ENCODE measurements at regions not wholly inside any gene's neighbourhood (a gene's known extent, or its start where the extent isn't known, plus 50 kb on each side); places are given as distances from the start of the nearest gene placed in this dataset.

GRCh38 chr12:123100882-123101281 lies 50.0 kb downstream of the PITPNM2 start:
- no peaks in the 10 kb centered on the region for H3K9me3 ChIP-seq (ENCODE audit: control extremely low read depth in 1 of 5, control insufficient read depth in 4 of 5, insufficient read depth in 2 of 5, low read depth in 1 of 5, low read length in 4 of 5)
- CTCF ChIA-PET: interaction anchor here (0.8 to 1.6 kb wide), 4 partner anchors 9 to 22 kb away, joined by 3 to 6 read pairs (median 4); no protein-coding TSS in a partner anchor
- peaks cover 0 to 6% (median 4%) of the 10 kb centered on the region in 4 experiments for H3K36me3 ChIP-seq (ENCODE audit: control insufficient read depth in 4 of 4, insufficient read depth in 4 of 4, low read length in 3 of 4)
- DNase-seq: no peak
- 93% methylated on average over 3 of the region's 3 CpGs for WGBS (ENCODE audit: insufficient coverage)
- POLR2A ChIA-PET: no interaction called here
- no peak overlapping the region for H3K4me3 ChIP-seq (ENCODE audit: control insufficient read depth in 1 of 7, extremely low read depth in 1 of 7, insufficient read depth in 4 of 7, low read depth in 2 of 7, low read length in 6 of 7)
- H3K4me1 ChIP-seq (ENCODE audit: control extremely low read depth in 1 of 4, control insufficient read depth in 4 of 4, insufficient read depth in 4 of 4, low read length in 3 of 4): peaks cover 0 to 4% (median 0%) of the 10 kb centered on the region in 4 experiments
- H3K27ac ChIP-seq (ENCODE audit: insufficient read depth in 1 of 2, low read depth in 1 of 2, low read length in 2 of 2, poor library complexity in 1 of 2, severe bottlenecking in 2 of 2): no peak overlapping the region
- no peaks in the 10 kb centered on the region for H3K27me3 ChIP-seq (replicated peaks in 2 of 5; ENCODE audit: control insufficient read depth in 4 of 5, insufficient read depth in 5 of 5, low read length in 4 of 5)

- DNase-seq: no peak
- CTCF ChIA-PET: interaction anchor here (1.2 to 1.6 kb wide), 3 partner anchors 8 to 16 kb away, joined by 3 to 5 read pairs (median 4); no protein-coding TSS in a partner anchor
- WGBS (ENCODE audit: insufficient coverage): 99% methylated on average over 7 of the region's 9 CpGs
Observed at GRCh38 chr12:123100450-123100849, 50.4 kb downstream of the PITPNM2 start.

GRCh38 chr12:123099560-123100192 lies 51.2 kb downstream of the PITPNM2 start:
- ChIA-PET POLR2A (no interaction called here), CTCF (interaction anchor here (1.2 kb wide), 2 partner anchors 9 to 10 kb away, joined by 3 to 4 read pairs; no protein-coding TSS in a partner anchor)
- 100% methylated on average over 1 of the region's 5 CpGs for WGBS (ENCODE audit: insufficient coverage)
- Histone ChIP-seq H3K9me3 (ENCODE audit: control extremely low read depth in 1 of 5, control insufficient read depth in 4 of 5, insufficient read depth in 2 of 5, low read depth in 1 of 5, low read length in 4 of 5) (no peaks in the 10 kb centered on the region), H3K4me3 (ENCODE audit: control insufficient read depth in 1 of 7, extremely low read depth in 1 of 7, insufficient read depth in 4 of 7, low read depth in 2 of 7, low read length in 6 of 7) (no peak overlapping the region), H3K36me3 (ENCODE audit: control insufficient read depth in 4 of 4, insufficient read depth in 4 of 4, low read length in 3 of 4) (no peaks in the 10 kb centered on the region), H3K27me3 (replicated peaks in 2 of 5; ENCODE audit: control insufficient read depth in 4 of 5, insufficient read depth in 5 of 5, low read length in 4 of 5) (no peaks in the 10 kb centered on the region), H3K27ac (ENCODE audit: insufficient read depth in 1 of 2, low read depth in 1 of 2, low read length in 2 of 2, poor library complexity in 1 of 2, severe bottlenecking in 2 of 2) (no peak overlapping the region), H3K4me1 (ENCODE audit: control extremely low read depth in 1 of 4, control insufficient read depth in 4 of 4, insufficient read depth in 4 of 4, low read length in 3 of 4) (no peaks in the 10 kb centered on the region)
- no peak for DNase-seq

More at GRCh38 chr12:123100450-123100849, 50.4 kb downstream of the PITPNM2 start:
- Histone ChIP-seq H3K4me3 (ENCODE audit: control insufficient read depth in 1 of 7, extremely low read depth in 1 of 7, insufficient read depth in 4 of 7, low read depth in 2 of 7, low read length in 6 of 7) (no peak overlapping the region), H3K27ac (ENCODE audit: insufficient read depth in 1 of 2, low read depth in 1 of 2, low read length in 2 of 2, poor library complexity in 1 of 2, severe bottlenecking in 2 of 2) (no peak overlapping the region), H3K27me3 (replicated peaks in 2 of 5; ENCODE audit: control insufficient read depth in 4 of 5, insufficient read depth in 5 of 5, low read length in 4 of 5) (no peaks in the 10 kb centered on the region), H3K36me3 (ENCODE audit: control insufficient read depth in 4 of 4, insufficient read depth in 4 of 4, low read length in 3 of 4) (peaks cover 0 to 6% (median 3%) of the 10 kb centered on the region in 4 experiments), H3K9me3 (ENCODE audit: control extremely low read depth in 1 of 5, control insufficient read depth in 4 of 5, insufficient read depth in 2 of 5, low read depth in 1 of 5, low read length in 4 of 5) (no peaks in the 10 kb centered on the region), H3K4me1 (ENCODE audit: control extremely low read depth in 1 of 4, control insufficient read depth in 4 of 4, insufficient read depth in 4 of 4, low read length in 3 of 4) (no peaks in the 10 kb centered on the region)
- POLR2A ChIA-PET: no interaction called here

- CTCF ChIA-PET: interaction anchor here (0.7 to 1.7 kb wide), 5 partner anchors 10 to 60 kb away, joined by 3 to 6 read pairs (median 4); no protein-coding TSS in a partner anchor
- no peak overlapping the region for H3K27ac ChIP-seq (ENCODE audit: insufficient read depth in 1 of 2, low read depth in 1 of 2, low read length in 2 of 2, poor library complexity in 1 of 2, severe bottlenecking in 2 of 2)
- H3K4me3 ChIP-seq (ENCODE audit: control insufficient read depth in 1 of 7, extremely low read depth in 1 of 7, insufficient read depth in 4 of 7, low read depth in 2 of 7, low read length in 6 of 7): no peak overlapping the region
- 93% methylated on average over 2 of the region's 2 CpGs for WGBS (ENCODE audit: insufficient coverage)
- no peaks in the 10 kb centered on the region for H3K4me1 ChIP-seq (ENCODE audit: control extremely low read depth in 1 of 4, control insufficient read depth in 4 of 4, insufficient read depth in 4 of 4, low read length in 3 of 4)
- POLR2A ChIA-PET: no interaction called here
- no peaks in the 10 kb centered on the region for H3K36me3 ChIP-seq (ENCODE audit: control insufficient read depth in 4 of 4, insufficient read depth in 4 of 4, low read length in 3 of 4)
- no peaks in the 10 kb centered on the region for H3K27me3 ChIP-seq (replicated peaks in 2 of 5; ENCODE audit: control insufficient read depth in 4 of 5, insufficient read depth in 5 of 5, low read length in 4 of 5)
- no peak for DNase-seq
- no peaks in the 10 kb centered on the region for H3K9me3 ChIP-seq (ENCODE audit: control extremely low read depth in 1 of 5, control insufficient read depth in 4 of 5, insufficient read depth in 2 of 5, low read depth in 1 of 5, low read length in 4 of 5)
Observed at GRCh38 chr12:123098780-123099179, 52.1 kb downstream of the PITPNM2 start.

- CTCF ChIA-PET: interaction anchor here (0.6 to 1.7 kb wide), 3 partner anchors 14 to 81 kb away, joined by 3 to 5 read pairs (median 3); no protein-coding TSS in a partner anchor
- no peaks in the 10 kb centered on the region for H3K36me3 ChIP-seq (ENCODE audit: control insufficient read depth in 4 of 4, insufficient read depth in 4 of 4, low read length in 3 of 4)
- WGBS (ENCODE audit: insufficient coverage): 98% methylated on average over 12 of the region's 12 CpGs
- DNase-seq: no peak
- H3K4me3 ChIP-seq (ENCODE audit: control insufficient read depth in 1 of 7, extremely low read depth in 1 of 7, insufficient read depth in 4 of 7, low read depth in 2 of 7, low read length in 6 of 7): no peak overlapping the region
- H3K27me3 ChIP-seq (replicated peaks in 2 of 5; ENCODE audit: control insufficient read depth in 4 of 5, insufficient read depth in 5 of 5, low read length in 4 of 5): no peaks in the 10 kb centered on the region
- H3K9me3 ChIP-seq (ENCODE audit: control extremely low read depth in 1 of 5, control insufficient read depth in 4 of 5, insufficient read depth in 2 of 5, low read depth in 1 of 5, low read length in 4 of 5): no peaks in the 10 kb centered on the region
- H3K4me1 ChIP-seq (ENCODE audit: control extremely low read depth in 1 of 4, control insufficient read depth in 4 of 4, insufficient read depth in 4 of 4, low read length in 3 of 4): peaks cover 0 to under 1% (median 0%) of the 10 kb centered on the region in 4 experiments
- POLR2A ChIA-PET: no interaction called here
- H3K27ac ChIP-seq (ENCODE audit: insufficient read depth in 1 of 2, low read depth in 1 of 2, low read length in 2 of 2, poor library complexity in 1 of 2, severe bottlenecking in 2 of 2): no peak overlapping the region
Observed at GRCh38 chr12:123097561-123098084, 53.3 kb downstream of the PITPNM2 start.

- Histone ChIP-seq H3K27me3 (replicated peaks in 2 of 5; ENCODE audit: control insufficient read depth in 4 of 5, insufficient read depth in 5 of 5, low read length in 4 of 5) (no peaks in the 10 kb centered on the region), H3K27ac (ENCODE audit: insufficient read depth in 1 of 2, low read depth in 1 of 2, low read length in 2 of 2, poor library complexity in 1 of 2, severe bottlenecking in 2 of 2) (no peak overlapping the region), H3K36me3 (ENCODE audit: control insufficient read depth in 4 of 4, insufficient read depth in 4 of 4, low read length in 3 of 4) (no peaks in the 10 kb centered on the region), H3K4me3 (ENCODE audit: control insufficient read depth in 1 of 7, extremely low read depth in 1 of 7, insufficient read depth in 4 of 7, low read depth in 2 of 7, low read length in 6 of 7) (no peak overlapping the region), H3K4me1 (ENCODE audit: control extremely low read depth in 1 of 4, control insufficient read depth in 4 of 4, insufficient read depth in 4 of 4, low read length in 3 of 4) (peaks cover under 1 to 9% (median 6%) of the 10 kb centered on the region in 4 experiments), H3K9me3 (ENCODE audit: control extremely low read depth in 1 of 5, control insufficient read depth in 4 of 5, insufficient read depth in 2 of 5, low read depth in 1 of 5, low read length in 4 of 5) (no peaks in the 10 kb centered on the region)
- WGBS (ENCODE audit: insufficient coverage): 75% methylated on average over 2 of the region's 5 CpGs
- no peak for DNase-seq
- ChIA-PET CTCF (interaction anchor here (1.0 to 1.3 kb wide), 2 partner anchors 10 to 12 kb away, joined by 3 to 4 read pairs; no protein-coding TSS in a partner anchor), POLR2A (no interaction called here)
Observed at GRCh38 chr12:123096741-123097140, 54.1 kb downstream of the PITPNM2 start.

- Histone ChIP-seq H3K4me1 (ENCODE audit: control extremely low read depth in 1 of 4, control insufficient read depth in 4 of 4, insufficient read depth in 4 of 4, low read length in 3 of 4) (peaks cover 4 to 15% (median 11%) of the 10 kb centered on the region in 4 experiments), H3K36me3 (ENCODE audit: control insufficient read depth in 4 of 4, insufficient read depth in 4 of 4, low read length in 3 of 4) (no peaks in the 10 kb centered on the region), H3K4me3 (ENCODE audit: control insufficient read depth in 1 of 7, extremely low read depth in 1 of 7, insufficient read depth in 4 of 7, low read depth in 2 of 7, low read length in 6 of 7) (no peak overlapping the region), H3K27ac (ENCODE audit: insufficient read depth in 1 of 2, low read depth in 1 of 2, low read length in 2 of 2, poor library complexity in 1 of 2, severe bottlenecking in 2 of 2) (no peak overlapping the region), H3K27me3 (replicated peaks in 2 of 5; ENCODE audit: control insufficient read depth in 4 of 5, insufficient read depth in 5 of 5, low read length in 4 of 5) (no peaks in the 10 kb centered on the region), H3K9me3 (ENCODE audit: control extremely low read depth in 1 of 5, control insufficient read depth in 4 of 5, insufficient read depth in 2 of 5, low read depth in 1 of 5, low read length in 4 of 5) (no peaks in the 10 kb centered on the region)
- ChIA-PET CTCF (interaction anchor here (1.0 to 1.3 kb wide), 3 partner anchors 11 to 53 kb away, joined by 3 to 4 read pairs (median 3); no protein-coding TSS in a partner anchor), POLR2A (no interaction called here)
- DNase-seq: no peak
- 87% methylated on average over 6 of the region's 8 CpGs for WGBS (ENCODE audit: insufficient coverage)
Observed at GRCh38 chr12:123096182-123096581, 54.7 kb downstream of the PITPNM2 start.
